Gastroesophageal sphincter (tissue), 3 donors: ENCODE measurements at regions not wholly inside any gene's neighbourhood (a gene's known extent, or its start where the extent isn't known, plus 50 kb on each side); places are given as distances from the start of the nearest gene placed in this dataset.

Source experiments
- EP300 ChIP-seq: sonication (generic); formaldehyde crosslinking; IDR thresholded peaks from one replicate; pipeline ENCODE4 v1.6.1; 2017; ENCODE audit warnings: antibody characterized with exemption, mild to moderate bottlenecking
- POLR2A ChIP-seq, 2 donors: fragments of 450-650 bp; IDR thresholded peaks; one replicate each; pipeline ENCODE4 v1.6.1; 2017; ENCODE audit warnings: antibody characterized with exemption in 2 of 2, mild to moderate bottlenecking in 2 of 2, moderate library complexity in 1 of 2
- POLR2AphosphoS5 ChIP-seq: sonication (generic); formaldehyde crosslinking; IDR thresholded peaks from one replicate; pipeline ENCODE4 v1.6.1; 2017; ENCODE audit warnings: antibody characterized with exemption
- TF ChIP-seq, protein P1 (sequence below), 4 experiments: fragments of 200-600 bp in 2 of 4; fragments of 450-650 bp in 2 of 4; sonication (generic) in 1 of 4; IDR thresholded peaks; one replicate each; pipeline ENCODE4 v1.5.1; 2017 to 2019; ENCODE audit warnings: antibody characterized with exemption in 4 of 4, mild to moderate bottlenecking in 2 of 4, moderate library complexity in 2 of 4

GRCh38 chr2:107027205-107027604 is 141.2 kb upstream of the ST6GAL2 start:
- TF ChIP-seq, protein P1, sequence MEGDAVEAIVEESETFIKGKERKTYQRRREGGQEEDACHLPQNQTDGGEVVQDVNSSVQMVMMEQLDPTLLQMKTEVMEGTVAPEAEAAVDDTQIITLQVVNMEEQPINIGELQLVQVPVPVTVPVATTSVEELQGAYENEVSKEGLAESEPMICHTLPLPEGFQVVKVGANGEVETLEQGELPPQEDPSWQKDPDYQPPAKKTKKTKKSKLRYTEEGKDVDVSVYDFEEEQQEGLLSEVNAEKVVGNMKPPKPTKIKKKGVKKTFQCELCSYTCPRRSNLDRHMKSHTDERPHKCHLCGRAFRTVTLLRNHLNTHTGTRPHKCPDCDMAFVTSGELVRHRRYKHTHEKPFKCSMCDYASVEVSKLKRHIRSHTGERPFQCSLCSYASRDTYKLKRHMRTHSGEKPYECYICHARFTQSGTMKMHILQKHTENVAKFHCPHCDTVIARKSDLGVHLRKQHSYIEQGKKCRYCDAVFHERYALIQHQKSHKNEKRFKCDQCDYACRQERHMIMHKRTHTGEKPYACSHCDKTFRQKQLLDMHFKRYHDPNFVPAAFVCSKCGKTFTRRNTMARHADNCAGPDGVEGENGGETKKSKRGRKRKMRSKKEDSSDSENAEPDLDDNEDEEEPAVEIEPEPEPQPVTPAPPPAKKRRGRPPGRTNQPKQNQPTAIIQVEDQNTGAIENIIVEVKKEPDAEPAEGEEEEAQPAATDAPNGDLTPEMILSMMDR (IDR thresholded peaks at IDR 0.05): no peak
- TF ChIP-seq POLR2A (IDR thresholded peaks at IDR 0.05) (no peak), EP300 (no peak), POLR2AphosphoS5 (no peak)
